ENCODE measurements at regions not wholly inside any gene's neighbourhood (a gene's known extent, or its start where the extent isn't known, plus 50 kb on each side); places are given as distances from the start of the nearest gene placed in this dataset.

GRCh38 chr15:70532531-70533186, 230.7 kb downstream of the UACA start:
- H3K4me3 ChIP-seq (ENCODE audit: low read depth, low read length) = no peak overlapping the region
- no peak for DNase-seq (ENCODE audit: low read depth, low spot score)
- in situ Hi-C loops (cut with HindIII; ENCODE audit: low sequenced_read_pairs) = no loop called here
- TF ChIP-seq CTCF (IDR thresholded peaks at IDR 0.05; ENCODE audit: low read depth, low read length) = no peak

GRCh38 chr15:70531576-70531975, 231.8 kb downstream of the UACA start:
- in situ Hi-C loops (cut with HindIII; ENCODE audit: low sequenced_read_pairs) = no loop called here
- no peak overlapping the region for H3K4me3 ChIP-seq (ENCODE audit: low read depth, low read length)
- TF ChIP-seq CTCF (IDR thresholded peaks at IDR 0.05; ENCODE audit: low read depth, low read length) = no peak
- no peak for DNase-seq (ENCODE audit: low read depth, low spot score)

- no peak for TF ChIP-seq CTCF (IDR thresholded peaks at IDR 0.05; ENCODE audit: low read depth, low read length)
- in situ Hi-C loops (cut with HindIII; ENCODE audit: low sequenced_read_pairs) = no loop called here
- no peak for DNase-seq (ENCODE audit: low read depth, low spot score)
- no peak overlapping the region for H3K4me3 ChIP-seq (ENCODE audit: low read depth, low read length)
Observed at GRCh38 chr15:70530906-70531305, 232.5 kb downstream of the UACA start.

GRCh38 chr15:70530503-70530902, 232.9 kb downstream of the UACA start:
- in situ Hi-C loops (cut with HindIII; ENCODE audit: low sequenced_read_pairs) = no loop called here
- TF ChIP-seq CTCF (IDR thresholded peaks at IDR 0.05; ENCODE audit: low read depth, low read length) = no peak
- DNase-seq (ENCODE audit: low read depth, low spot score) = no peak
- H3K4me3 ChIP-seq (ENCODE audit: low read depth, low read length) = no peak overlapping the region

GRCh38 chr15:70530017-70530499, 233.3 kb downstream of the UACA start:
- H3K4me3 ChIP-seq (ENCODE audit: low read depth, low read length) = no peak overlapping the region
- no peak for TF ChIP-seq CTCF (IDR thresholded peaks at IDR 0.05; ENCODE audit: low read depth, low read length)
- in situ Hi-C loops (cut with HindIII; ENCODE audit: low sequenced_read_pairs) = no loop called here
- DNase-seq (ENCODE audit: low read depth, low spot score) = no peak

GRCh38 chr15:70528816-70529215, 234.5 kb downstream of the UACA start:
- no peak overlapping the region for H3K4me3 ChIP-seq (ENCODE audit: low read depth, low read length)
- no peak for DNase-seq (ENCODE audit: low read depth, low spot score)
- TF ChIP-seq CTCF (IDR thresholded peaks at IDR 0.05; ENCODE audit: low read depth, low read length) = no peak
- in situ Hi-C loops (cut with HindIII; ENCODE audit: low sequenced_read_pairs) = no loop called here
